ENCODE measurements at regions not wholly inside any gene's neighbourhood (a gene's known extent, or its start where the extent isn't known, plus 50 kb on each side); places are given as distances from the start of the nearest gene placed in this dataset.
"Not testable (repeated sequence)": the region's sequence is repeated elsewhere in the genome, so short reads cannot be mapped to it uniquely, and the experiment has no call there.

- H3K4me3 ChIP-seq (ENCODE audit: low read depth, low read length) = no peak overlapping the region
- DNase-seq (ENCODE audit: low read depth) = no peak
- TF ChIP-seq, protein P1, sequence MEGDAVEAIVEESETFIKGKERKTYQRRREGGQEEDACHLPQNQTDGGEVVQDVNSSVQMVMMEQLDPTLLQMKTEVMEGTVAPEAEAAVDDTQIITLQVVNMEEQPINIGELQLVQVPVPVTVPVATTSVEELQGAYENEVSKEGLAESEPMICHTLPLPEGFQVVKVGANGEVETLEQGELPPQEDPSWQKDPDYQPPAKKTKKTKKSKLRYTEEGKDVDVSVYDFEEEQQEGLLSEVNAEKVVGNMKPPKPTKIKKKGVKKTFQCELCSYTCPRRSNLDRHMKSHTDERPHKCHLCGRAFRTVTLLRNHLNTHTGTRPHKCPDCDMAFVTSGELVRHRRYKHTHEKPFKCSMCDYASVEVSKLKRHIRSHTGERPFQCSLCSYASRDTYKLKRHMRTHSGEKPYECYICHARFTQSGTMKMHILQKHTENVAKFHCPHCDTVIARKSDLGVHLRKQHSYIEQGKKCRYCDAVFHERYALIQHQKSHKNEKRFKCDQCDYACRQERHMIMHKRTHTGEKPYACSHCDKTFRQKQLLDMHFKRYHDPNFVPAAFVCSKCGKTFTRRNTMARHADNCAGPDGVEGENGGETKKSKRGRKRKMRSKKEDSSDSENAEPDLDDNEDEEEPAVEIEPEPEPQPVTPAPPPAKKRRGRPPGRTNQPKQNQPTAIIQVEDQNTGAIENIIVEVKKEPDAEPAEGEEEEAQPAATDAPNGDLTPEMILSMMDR (conservative IDR thresholded peaks at IDR 0.05; ENCODE audit: low read depth, low read length) = no peak
These were observed 404.7 kb upstream of the RORB start for GRCh38 chr9:74092491-74092834.

- not testable (repeated sequence) for H3K4me3 ChIP-seq (ENCODE audit: low read depth, low read length); DNase-seq (ENCODE audit: low read depth)
These were observed 403.1 kb upstream of the RORB start for GRCh38 chr9:74094037-74094436.

DNA sequence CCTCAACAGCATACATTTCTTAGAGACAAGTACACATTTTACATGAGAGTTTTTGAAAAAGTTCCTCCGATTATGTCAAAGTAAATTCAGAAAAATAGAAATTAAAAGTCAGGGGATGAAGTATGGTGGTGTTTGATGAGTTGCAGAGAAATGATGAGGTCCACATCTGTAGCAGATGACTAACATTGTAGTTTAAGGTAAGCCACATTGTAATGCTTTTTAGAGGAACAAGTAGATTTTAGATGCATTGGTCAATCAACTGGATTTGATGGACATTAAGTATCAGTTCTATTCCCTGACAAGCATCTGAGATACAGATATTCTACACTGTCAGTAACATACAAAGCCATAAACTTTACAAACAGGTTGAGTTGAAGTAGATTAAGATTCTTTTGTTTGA lies 402.4 kb upstream of the RORB start:
- H3K4me3 ChIP-seq (ENCODE audit: low read depth, low read length) = no peak overlapping the region
- no peak for DNase-seq (ENCODE audit: low read depth)
- TF ChIP-seq, protein P1 (conservative IDR thresholded peaks at IDR 0.05; ENCODE audit: low read depth, low read length) = no peak

DNA sequence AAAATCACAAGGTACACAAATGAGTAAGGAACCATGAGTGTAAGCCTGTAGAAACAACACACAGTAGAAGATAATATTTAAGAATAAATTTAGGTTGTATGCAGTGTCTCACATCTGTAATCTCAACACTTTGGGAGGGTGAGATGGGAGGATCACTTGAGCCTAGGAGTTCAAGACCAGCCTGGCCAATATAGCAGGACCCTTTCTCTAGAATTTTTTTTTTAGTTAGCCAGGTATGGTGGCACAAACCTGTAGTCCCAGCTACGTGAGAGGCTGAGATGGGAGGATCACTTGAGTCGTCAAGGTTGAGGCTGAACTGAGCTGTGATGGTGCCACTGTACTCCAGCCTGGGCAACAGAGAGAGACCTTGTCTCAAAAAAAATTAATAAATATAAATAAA lies 401.2 kb upstream of the RORB start:
- no peak for DNase-seq (ENCODE audit: low read depth)

GRCh38 chr9:74096420-74096819 lies 400.7 kb upstream of the RORB start:
- TF ChIP-seq, protein P1 (conservative IDR thresholded peaks at IDR 0.05; ENCODE audit: low read depth, low read length) = no peak
- DNase-seq (ENCODE audit: low read depth) = no peak
- H3K4me3 ChIP-seq (ENCODE audit: low read depth, low read length) = no peak overlapping the region

More for the DNA sequence above, 401.2 kb upstream of the RORB start:
- H3K4me3 ChIP-seq (ENCODE audit: low read depth, low read length) = no peak overlapping the region
- TF ChIP-seq, protein P1 (conservative IDR thresholded peaks at IDR 0.05; ENCODE audit: low read depth, low read length) = no peak

DNA sequence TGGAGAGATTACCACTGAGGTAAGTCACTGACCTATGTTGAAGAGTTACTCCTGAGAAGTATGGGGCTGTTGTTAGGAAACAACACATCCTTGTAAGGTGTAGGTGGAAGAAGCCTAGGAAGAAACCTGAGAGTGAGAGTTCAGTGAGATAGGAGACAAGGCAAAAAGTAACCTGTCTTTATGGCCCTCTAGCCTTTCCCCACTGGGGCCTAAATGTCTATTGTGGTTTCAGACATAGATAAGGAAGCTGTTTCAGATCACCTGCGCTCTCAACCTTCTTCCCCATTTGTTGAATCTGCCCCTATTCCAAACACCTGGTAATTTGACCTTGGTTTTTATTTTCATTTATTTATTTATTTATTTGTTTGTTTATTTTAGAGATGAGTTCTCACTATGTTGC lies 397.1 kb upstream of the RORB start:
- DNase-seq (ENCODE audit: low read depth) = no peak
- no peak overlapping the region for H3K4me3 ChIP-seq (ENCODE audit: low read depth, low read length)
- TF ChIP-seq, protein P1 (conservative IDR thresholded peaks at IDR 0.05; ENCODE audit: low read depth, low read length) = no peak

- H3K4me3 ChIP-seq (ENCODE audit: low read depth, low read length); DNase-seq (ENCODE audit: low read depth): not testable (repeated sequence)
These were observed 395.0 kb upstream of the RORB start for GRCh38 chr9:74102148-74102547.

DNA sequence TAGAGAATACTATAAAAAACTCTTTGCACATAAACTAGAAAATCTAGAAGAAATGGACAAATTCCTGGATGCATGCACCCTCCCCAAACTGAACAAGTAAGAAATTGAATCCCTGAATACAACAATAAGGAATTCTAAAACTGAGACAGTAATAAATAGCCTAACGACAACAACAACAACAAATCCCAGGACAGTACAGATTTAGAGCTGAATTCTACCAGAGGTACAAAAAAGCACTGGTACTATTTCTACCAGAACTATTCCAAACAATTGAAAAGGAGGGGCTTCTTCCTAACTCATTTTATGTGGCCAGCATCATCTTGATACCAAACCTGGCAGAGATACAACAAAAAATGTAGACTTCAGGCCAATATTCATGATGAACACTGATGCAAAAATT lies 394.4 kb upstream of the RORB start:
- TF ChIP-seq, protein P1 (conservative IDR thresholded peaks at IDR 0.05; ENCODE audit: low read depth, low read length) = no peak
- no peak for DNase-seq (ENCODE audit: low read depth)
- no peak overlapping the region for H3K4me3 ChIP-seq (ENCODE audit: low read depth, low read length)
